HTR-8/SVneo (cell line): ENCODE measurements at regions not wholly inside any gene's neighbourhood (a gene's known extent, or its start where the extent isn't known, plus 50 kb on each side); places are given as distances from the start of the nearest gene placed in this dataset.

ENCODE experiments used
- DNase-seq: peaks from one replicate; pipeline ENCODE4 v3.0.0; 2011; ENCODE audit warnings: low spot score, mixed read lengths; ENCODE audit not compliant: insufficient read length
- FAIRE-seq: peaks from 2 replicates; lab custom pipeline; 2011; peaks lifted over from hg19 to GRCh38; lab: Jason Lieb, UNC

DNA sequence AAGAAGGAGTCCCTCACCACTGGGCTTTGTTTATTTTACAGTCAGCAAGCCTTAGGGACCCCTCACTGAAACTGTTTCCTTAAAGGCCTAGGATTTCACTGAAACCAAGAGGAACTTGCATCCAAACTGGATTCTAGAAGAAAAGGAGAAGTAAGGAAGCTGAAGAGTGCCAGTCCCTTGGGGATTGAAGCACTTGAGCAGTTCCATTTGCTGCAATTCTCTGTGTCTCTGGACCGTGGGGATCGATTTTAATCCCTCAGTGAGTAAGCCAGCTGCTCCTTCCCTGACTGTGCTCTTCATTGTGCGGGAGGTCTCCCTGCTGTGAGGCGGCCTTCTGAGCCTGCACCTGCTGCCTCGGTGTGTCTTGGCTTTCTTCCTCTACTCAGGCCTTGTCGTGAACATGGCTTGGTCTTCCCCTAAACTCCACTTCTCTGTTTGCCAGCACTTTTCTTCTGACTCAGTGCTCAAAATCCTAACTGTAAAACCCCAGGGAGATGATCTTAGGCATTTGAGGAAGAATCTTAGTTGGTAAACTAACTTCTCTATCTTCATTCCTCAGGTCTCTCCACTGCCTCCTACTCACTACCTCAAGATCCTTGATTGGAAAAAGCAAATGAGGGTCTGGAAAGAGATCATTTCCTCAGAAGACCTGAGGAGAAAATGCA lies 132.6 kb downstream of the SLC38A6 start:
- FAIRE-seq (peak; percentile 16), DNase-seq (no peak)

GRCh38 chr14:61112506-61112905 lies 131.5 kb downstream of the SLC38A6 start:
- DNase-seq (no peak), FAIRE-seq (peak; percentile 96)

DNA sequence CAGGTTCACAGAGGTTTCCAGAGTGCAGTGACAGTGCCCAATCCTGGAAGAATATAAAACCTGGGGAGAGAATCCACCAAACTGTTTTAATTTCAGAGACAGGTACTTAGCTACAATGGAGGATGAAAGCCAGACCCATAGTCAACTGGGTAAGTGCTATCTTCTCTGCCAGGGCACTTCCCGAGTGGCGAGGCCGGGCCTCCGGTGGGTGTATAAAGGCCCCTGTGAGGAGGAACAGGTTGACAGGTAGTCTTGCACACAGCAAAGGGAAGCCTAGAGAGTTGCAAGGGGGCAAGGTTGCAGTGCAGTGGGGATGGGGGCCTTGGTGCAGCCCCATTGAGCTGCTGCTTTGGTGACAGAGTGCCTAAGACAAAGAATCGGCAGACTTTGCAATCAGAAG lies 130.7 kb downstream of the SLC38A6 start:
- no peak for FAIRE-seq
- no peak for DNase-seq

DNA sequence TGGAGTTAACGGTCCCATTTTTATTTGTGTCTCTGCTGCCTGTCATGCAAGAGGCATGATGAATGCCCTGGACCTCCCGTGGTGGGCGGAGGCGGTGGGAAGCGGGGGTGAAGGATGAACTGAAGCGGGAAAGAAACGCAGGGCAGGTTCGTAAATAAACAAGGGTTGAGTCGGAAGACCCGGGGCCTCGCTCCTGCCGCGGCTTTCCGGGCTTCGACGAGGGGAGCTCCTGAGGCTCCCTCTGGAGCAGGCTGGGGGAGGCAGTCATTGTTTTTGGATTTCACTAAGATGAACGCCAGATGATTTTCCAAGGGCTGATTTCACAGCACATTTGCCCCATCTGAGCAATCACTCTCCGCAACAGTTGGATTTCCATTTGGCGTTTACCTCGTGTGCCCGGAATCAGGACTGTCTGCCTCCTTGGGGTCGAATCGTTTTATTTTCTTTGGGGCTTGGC lies 130.2 kb downstream of the SLC38A6 start:
- FAIRE-seq (no peak), DNase-seq (no peak)

GRCh38 chr14:61110316-61111082 lies 129.5 kb downstream of the SLC38A6 start:
- DNase-seq (no peak), FAIRE-seq (no peak)

- DNase-seq (peak; percentile 78), FAIRE-seq (peak; percentile 99)
These were observed 128.2 kb downstream of the SLC38A6 start for GRCh38 chr14:61109288-61109687.

DNA sequence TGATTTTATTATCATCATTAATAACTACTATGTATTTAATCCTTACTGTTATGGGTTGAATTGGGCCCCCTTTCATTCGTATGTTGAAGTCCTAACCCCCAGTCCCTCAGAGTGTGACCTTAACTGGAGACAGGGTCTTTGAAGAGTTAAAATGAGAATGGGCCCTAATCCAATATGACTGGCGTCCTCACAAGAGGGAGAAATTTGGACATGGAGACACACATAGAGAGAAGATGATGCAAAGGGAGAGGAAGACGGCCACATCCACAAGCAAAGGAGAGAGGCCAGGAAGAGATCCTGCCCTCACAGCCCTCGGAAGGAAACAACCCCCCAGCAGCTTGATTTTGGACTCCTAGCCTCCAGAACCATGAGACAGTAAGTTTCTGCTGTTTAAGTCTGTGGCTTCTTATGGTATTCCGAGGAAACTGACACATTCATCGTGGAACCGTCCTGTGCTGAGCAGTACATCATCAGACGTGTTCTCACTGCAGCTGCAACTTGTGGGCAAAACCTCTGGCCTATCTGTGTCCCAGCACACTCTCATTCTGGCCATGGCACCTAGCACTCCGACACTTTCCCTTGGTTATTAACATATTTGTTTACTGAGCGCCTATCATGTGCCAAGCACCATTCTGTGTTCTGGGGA lies 127.6 kb downstream of the SLC38A6 start:
- no peak for FAIRE-seq

DNA sequence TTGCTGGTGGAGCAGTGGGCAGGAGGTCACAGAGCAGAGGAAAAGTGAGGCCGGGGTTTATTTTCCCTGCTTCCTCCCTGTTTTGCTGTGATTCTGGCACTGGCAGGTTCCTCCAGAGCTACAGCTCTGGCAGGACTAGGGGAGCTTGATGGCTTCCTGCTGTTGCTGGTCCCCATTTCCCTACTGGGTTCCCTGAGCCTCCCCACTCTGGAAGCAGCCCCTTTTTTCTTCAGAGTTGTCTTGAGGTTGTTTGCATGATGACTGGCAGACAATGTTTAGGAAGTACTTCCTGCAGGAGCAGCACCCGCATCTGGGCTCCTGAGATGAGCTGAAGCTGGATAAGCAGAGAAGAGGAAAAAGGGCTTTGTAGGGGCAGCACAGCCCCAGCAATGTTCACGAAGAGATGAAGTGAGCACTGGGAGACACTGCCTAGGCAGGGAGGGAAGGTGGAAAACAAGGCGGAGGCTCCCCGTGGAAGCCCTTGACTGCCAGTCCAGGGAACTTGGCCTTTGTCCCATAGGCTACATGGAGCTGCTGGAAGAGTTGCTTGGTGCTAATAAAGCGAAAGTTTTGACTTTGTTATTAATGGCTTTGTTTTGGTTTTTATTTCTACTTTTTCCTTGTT lies 126.9 kb downstream of the SLC38A6 start:
- no peak for DNase-seq
- no peak for FAIRE-seq

More for the DNA sequence above, 127.6 kb downstream of the SLC38A6 start:
- no peak for DNase-seq

GRCh38 chr14:61106959-61107641 lies 126.1 kb downstream of the SLC38A6 start:
- FAIRE-seq (peak; percentile 98), DNase-seq (no peak)

DNA sequence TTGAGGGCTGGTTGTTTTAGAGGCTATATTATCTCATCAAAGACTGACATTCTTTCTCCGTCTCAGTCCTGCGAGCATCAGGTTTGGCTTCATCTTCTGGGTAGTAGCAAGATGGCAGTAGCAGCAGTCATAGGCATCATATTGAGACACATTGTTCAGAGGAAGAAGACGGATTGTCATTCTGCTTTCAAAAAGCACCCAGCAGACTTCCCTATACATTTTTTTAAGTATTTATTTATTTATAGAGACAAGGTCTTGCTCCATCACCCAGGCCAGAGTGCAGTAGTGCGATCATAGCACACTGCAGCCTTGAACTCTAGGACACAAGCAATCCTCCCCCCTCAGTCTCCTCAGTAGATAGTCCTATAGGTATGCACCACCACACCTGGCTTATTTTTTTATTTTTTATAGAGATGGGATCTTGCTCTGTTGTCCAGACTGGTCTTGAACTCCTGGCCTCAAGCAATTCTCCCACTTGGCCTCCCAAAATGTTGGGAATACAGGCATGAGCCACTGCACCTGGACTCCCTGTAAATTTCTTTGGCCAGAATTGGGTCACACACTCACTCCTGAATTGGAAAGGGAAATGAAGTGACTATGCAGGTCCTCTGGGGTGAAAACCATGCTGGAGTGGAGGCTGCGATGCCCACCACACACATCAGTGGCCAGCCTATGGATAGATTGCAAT lies 125.4 kb downstream of the SLC38A6 start:
- DNase-seq (no peak), FAIRE-seq (peak; percentile 74)

DNA sequence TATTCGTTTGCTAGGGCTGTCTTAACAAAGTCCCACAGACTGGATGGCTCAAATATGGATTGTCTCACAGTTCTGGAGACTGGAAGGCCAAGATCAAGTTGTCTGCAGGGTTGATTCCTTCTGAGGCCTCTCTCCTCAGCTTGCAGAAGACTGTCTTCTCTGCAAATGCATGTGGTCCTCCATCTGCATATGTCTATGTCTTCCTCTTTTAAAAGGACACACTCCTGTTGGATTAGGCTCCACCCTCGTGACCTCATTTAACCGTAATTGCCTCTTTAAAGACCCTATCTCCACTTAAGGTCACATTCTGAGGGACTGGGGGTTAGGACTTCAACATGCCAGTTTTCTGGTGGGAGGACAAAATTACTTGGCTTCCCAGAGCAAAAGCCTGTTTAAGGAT lies 123.3 kb downstream of the SLC38A6 start:
- no peak for FAIRE-seq

DNA sequence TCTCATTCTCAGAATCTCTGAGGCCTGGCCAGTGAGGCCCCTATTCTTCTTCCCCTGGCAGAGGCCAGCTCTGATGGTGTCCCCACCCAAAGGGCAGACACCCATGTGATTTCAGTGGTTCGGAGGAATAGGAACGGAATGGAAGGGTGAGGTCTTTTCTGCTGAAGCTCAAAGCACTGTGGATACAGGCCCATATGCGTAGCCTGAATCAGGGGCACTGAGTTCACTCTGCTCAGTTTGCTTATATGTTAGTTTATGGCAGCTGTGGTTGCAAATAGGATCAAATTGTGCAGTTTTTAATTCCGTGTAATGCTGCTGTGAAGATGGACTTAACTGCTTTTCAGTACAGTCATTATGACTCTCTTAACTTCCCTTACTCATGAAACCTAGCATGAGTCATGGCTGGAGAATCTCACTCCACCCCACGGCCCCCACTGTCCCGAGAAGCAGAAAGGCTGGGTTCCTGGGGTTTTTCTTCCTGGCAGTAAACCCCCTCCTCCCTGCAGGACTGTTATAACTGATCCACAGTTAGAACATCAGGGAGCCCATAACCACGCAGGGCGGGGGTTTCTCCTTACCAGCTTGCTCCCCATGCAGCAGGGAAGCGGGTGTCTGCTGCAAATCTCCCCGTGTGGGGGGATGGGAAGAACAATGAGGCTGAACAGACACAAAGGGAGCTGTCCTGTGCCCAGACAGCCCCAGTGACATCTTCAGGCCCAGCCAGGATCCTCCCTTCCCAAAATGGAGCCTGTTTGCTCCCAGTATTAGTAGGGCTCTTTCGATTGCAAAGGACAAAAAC lies 122.7 kb downstream of the SLC38A6 start:
- DNase-seq (peak; percentile 100), FAIRE-seq (peak; percentile 99)

More for the DNA sequence above, 123.3 kb downstream of the SLC38A6 start:
- no peak for DNase-seq

- FAIRE-seq (no peak), DNase-seq (no peak)
These were observed 121.8 kb downstream of the SLC38A6 start for GRCh38 chr14:61102549-61103466.
